HEK293T (cell line): ENCODE measurements at regions not wholly inside any gene's neighbourhood (a gene's known extent, or its start where the extent isn't known, plus 50 kb on each side); places are given as distances from the start of the nearest gene placed in this dataset.

Source experiments
- CTCF ChIA-PET: fragments of 350-600 bp; formaldehyde crosslinking; extraction: SDS; loops from one replicate; lab custom pipeline; 2021; ENCODE audit warnings: antibody characterized with exemption, inconsistent platforms; lab: Yijun Ruan, JAX
- POLR2A ChIA-PET: fragments of 350-600 bp; formaldehyde crosslinking; extraction: SDS; loops from one replicate; lab custom pipeline; 2020; ENCODE audit warnings: antibody characterized with exemption, inconsistent platforms; lab: Yijun Ruan, JAX
- DNase-seq: peaks from one replicate; pipeline ENCODE4 v3.0.0; 2012; ENCODE audit warnings: mixed read lengths; ENCODE audit errors: extremely low spot score
- ARNT ChIP-seq: fragments of 450-650 bp; IDR thresholded peaks from 2 replicates; pipeline ENCODE4 v1.6.1; 2017; ENCODE audit warnings: mild to moderate bottlenecking
- BHLHE40 ChIP-seq: fragments of 450-650 bp; IDR thresholded peaks from 2 replicates; pipeline ENCODE4 v1.6.1; 2016; ENCODE audit warnings: mild to moderate bottlenecking, moderate library complexity, borderline replicate concordance
- CTBP1 ChIP-seq: fragments of 450-650 bp; IDR thresholded peaks from 2 replicates; pipeline ENCODE4 v1.6.1; 2016; ENCODE audit warnings: borderline replicate concordance
- ELF4 ChIP-seq: fragments of 450-650 bp; IDR thresholded peaks from 2 replicates; pipeline ENCODE4 v1.6.1; 2017; ENCODE audit warnings: antibody characterized with exemption
- FOXA1 ChIP-seq: fragments of 450-650 bp; IDR thresholded peaks from 2 replicates; pipeline ENCODE4 v1.6.1; 2016; ENCODE audit warnings: mild to moderate bottlenecking
- FOXK2 ChIP-seq: fragments of 450-650 bp; IDR thresholded peaks from 2 replicates; pipeline ENCODE4 v1.6.1; 2016; ENCODE audit warnings: mild to moderate bottlenecking
- FOXM1 ChIP-seq: fragments of 450-650 bp; IDR thresholded peaks from 2 replicates; pipeline ENCODE4 v1.6.1; 2017; ENCODE audit warnings: mild to moderate bottlenecking, borderline replicate concordance
- HDGF ChIP-seq: fragments of 450-650 bp; IDR thresholded peaks from 2 replicates; pipeline ENCODE4 v1.6.1; 2017; ENCODE audit warnings: antibody characterized with exemption, borderline replicate concordance
- L3MBTL2 ChIP-seq: fragments of 450-650 bp; conservative IDR thresholded peaks from 2 replicates; pipeline ENCODE4 v1.6.1; 2016; ENCODE audit warnings: mild to moderate bottlenecking
- LEF1 ChIP-seq: fragments of 450-650 bp; IDR thresholded peaks from 2 replicates; pipeline ENCODE4 v1.6.1; 2017; ENCODE audit warnings: mild to moderate bottlenecking, borderline replicate concordance
- NFRKB ChIP-seq: fragments of 450-650 bp; IDR thresholded peaks from 2 replicates; pipeline ENCODE4 v1.6.1; 2016; ENCODE audit warnings: mild to moderate bottlenecking, moderate library complexity
- SP1 ChIP-seq: fragments of 450-650 bp; IDR thresholded peaks from 2 replicates; pipeline ENCODE4 v1.6.1; 2017
- SUZ12 ChIP-seq: fragments of 450-650 bp; IDR thresholded peaks from 2 replicates; pipeline ENCODE4 v1.6.1; 2016; ENCODE audit warnings: mild to moderate bottlenecking
- TARDBP ChIP-seq: fragments of 450-650 bp; IDR thresholded peaks from 2 replicates; pipeline ENCODE4 v1.6.1; 2016
- ZNF384 ChIP-seq: fragments of 450-650 bp; IDR thresholded peaks from 2 replicates; pipeline ENCODE4 v1.6.1; 2016
- TF ChIP-seq, protein P1 (sequence below): fragments of 450-650 bp; IDR thresholded peaks from 2 replicates; pipeline ENCODE4 v1.6.1; 2016

DNA sequence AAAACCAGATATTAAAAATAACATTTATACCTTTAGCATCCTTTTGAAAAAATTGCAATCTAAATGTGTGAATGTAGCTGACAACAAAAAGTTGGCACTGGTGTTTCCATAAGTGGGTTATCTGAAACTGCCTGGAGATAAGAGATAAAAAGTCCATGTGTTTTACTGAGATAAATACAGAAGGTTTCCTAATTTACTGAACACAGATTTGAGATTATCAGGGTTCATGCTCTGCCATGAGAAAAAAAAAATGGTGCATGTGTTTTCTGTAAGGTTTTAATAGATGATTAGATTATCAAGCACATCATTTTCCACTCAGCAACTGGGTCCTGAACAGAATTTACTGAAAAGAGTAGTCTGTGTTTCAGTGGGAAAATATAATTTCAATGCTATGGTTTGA lies 326.2 kb upstream of the SLIT2 start:
- CTCF ChIA-PET: no interaction called here
- TF ChIP-seq TARDBP (no peak), ELF4 (no peak), HDGF (no peak), BHLHE40 (no peak), ZNF384 (no peak), NFRKB (no peak), CTBP1 (no peak), SUZ12 (no peak)

GRCh38 chr4:19924761-19925160 lies 326.9 kb upstream of the SLIT2 start:
- CTCF ChIA-PET: no interaction called here
- TF ChIP-seq SP1 (no peak), TARDBP (no peak), ZNF384 (no peak), SUZ12 (no peak), ELF4 (no peak)
- TF ChIP-seq, protein P1, sequence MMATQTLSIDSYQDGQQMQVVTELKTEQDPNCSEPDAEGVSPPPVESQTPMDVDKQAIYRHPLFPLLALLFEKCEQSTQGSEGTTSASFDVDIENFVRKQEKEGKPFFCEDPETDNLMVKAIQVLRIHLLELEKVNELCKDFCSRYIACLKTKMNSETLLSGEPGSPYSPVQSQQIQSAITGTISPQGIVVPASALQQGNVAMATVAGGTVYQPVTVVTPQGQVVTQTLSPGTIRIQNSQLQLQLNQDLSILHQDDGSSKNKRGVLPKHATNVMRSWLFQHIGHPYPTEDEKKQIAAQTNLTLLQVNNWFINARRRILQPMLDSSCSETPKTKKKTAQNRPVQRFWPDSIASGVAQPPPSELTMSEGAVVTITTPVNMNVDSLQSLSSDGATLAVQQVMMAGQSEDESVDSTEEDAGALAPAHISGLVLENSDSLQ: no peak
- POLR2A ChIA-PET: no interaction called here
- DNase-seq: no peak

More for the DNA sequence above, 326.2 kb upstream of the SLIT2 start:
- DNase-seq: no peak
- POLR2A ChIA-PET: no interaction called here

- CTCF ChIA-PET: no interaction called here
- POLR2A ChIA-PET: no interaction called here
- no peak for TF ChIP-seq FOXK2
- TF ChIP-seq HDGF: no peak
- no peak for TF ChIP-seq SUZ12
- no peak for TF ChIP-seq SP1
- no peak for TF ChIP-seq L3MBTL2
- TF ChIP-seq, protein P1: no peak
- no peak for TF ChIP-seq FOXM1
- TF ChIP-seq BHLHE40: no peak
- no peak for DNase-seq
Observed at GRCh38 chr4:19915276-19915675, 336.4 kb upstream of the SLIT2 start.

DNA sequence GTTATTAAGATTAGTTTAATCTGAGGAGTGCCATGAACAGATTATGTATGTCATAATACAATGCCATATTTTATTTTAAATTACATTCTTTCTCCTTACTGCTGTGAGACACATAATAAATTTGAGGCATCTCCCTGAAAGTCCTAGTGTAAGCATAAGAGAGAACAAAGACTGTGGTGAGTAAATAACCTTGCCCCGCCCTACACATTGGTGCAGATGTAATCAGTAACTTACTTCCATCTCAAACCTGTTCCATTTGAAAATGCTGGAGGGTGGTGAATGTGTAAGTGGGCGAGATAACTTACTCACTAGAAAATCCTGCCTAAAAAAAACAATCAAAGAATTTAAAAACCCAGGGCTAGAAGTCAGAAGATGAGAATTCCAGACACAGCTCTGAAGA lies 338.1 kb upstream of the SLIT2 start:
- DNase-seq: no peak
- TF ChIP-seq FOXK2 (no peak), FOXA1 (no peak), SUZ12 (no peak), FOXM1 (no peak), L3MBTL2 (no peak)
- ChIA-PET POLR2A (no interaction called here), CTCF (no interaction called here)

DNA sequence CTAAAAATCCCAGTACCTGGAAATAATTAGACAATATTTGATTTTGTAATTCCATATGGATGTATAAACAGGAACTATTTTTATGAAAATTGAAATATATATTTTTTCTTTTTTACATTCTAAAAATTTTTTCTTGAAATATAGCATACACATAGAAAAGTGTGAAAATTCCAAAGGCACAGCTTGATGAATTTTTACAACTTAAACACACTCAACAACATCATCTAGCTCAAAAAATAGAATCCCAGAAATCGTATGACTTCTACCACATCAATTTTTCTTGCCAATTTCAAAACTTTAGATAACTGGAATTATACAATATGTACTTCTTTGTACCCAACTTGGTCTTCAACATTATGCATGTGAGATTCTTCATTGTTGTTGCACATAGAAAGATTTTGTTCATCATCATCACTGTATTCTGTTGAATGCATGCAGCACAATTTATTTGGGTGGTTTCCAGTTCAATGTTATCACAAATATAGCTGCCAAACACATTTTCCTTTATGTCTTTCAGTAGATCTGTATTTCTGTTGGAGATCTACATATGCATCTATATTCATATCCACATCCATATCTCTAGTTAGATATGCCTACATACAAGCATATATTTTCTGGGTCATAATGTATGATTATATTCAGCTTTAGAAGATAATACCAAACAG lies 340.7 kb upstream of the SLIT2 start:
- CTCF ChIA-PET: no interaction called here
- DNase-seq: no peak
- TF ChIP-seq FOXM1: no peak
- no peak for TF ChIP-seq ARNT
- no peak for TF ChIP-seq CTBP1
- no peak for TF ChIP-seq NFRKB
- TF ChIP-seq ZNF384: no peak
- TF ChIP-seq SUZ12: no peak
- POLR2A ChIA-PET: no interaction called here

DNA sequence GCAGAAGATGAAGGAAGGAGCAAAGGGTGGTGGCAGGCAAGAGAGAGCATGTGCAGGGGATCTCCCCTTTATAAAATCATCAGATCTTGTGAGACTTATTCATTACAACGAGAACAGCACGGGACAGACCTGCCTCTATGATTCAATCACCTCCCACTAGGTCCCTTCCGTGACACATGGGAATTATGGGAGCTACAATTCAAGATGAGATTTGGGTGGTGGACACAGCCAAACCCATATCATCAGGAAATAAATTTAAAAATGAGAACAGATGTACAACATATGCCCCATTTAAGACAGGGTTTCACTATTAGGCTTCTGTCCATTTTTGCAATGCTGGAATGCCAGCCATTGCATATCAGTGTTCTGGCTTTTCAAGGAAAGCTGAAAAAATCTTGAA lies 346.7 kb upstream of the SLIT2 start:
- CTCF ChIA-PET: no interaction called here
- DNase-seq: no peak
- TF ChIP-seq FOXK2: no peak
- TF ChIP-seq LEF1: no peak
- no peak for TF ChIP-seq BHLHE40
- TF ChIP-seq L3MBTL2: no peak
- no peak for TF ChIP-seq FOXA1
- no peak for TF ChIP-seq ARNT
- TF ChIP-seq ELF4: no peak
- TF ChIP-seq NFRKB: no peak
- TF ChIP-seq, protein P1: no peak
- POLR2A ChIA-PET: no interaction called here

- peak; percentile 10 for DNase-seq
- no peak for TF ChIP-seq ZNF384
- CTCF ChIA-PET: no interaction called here
- POLR2A ChIA-PET: no interaction called here
Observed at GRCh38 chr4:19888587-19888986, 363.1 kb upstream of the SLIT2 start.

- TF ChIP-seq ZNF384 (no peak), LEF1 (no peak), FOXK2 (no peak), SP1 (no peak), TARDBP (no peak), HDGF (no peak), FOXA1 (no peak), NFRKB (no peak), ELF4 (no peak), L3MBTL2 (no peak), BHLHE40 (no peak), FOXM1 (no peak), SUZ12 (no peak), ARNT (no peak)
- TF ChIP-seq, protein P1: no peak
- POLR2A ChIA-PET: no interaction called here
- no peak for DNase-seq
- CTCF ChIA-PET: no interaction called here
Observed at GRCh38 chr4:19883841-19884240, 367.9 kb upstream of the SLIT2 start.
